ENCODE measurements at regions not wholly inside any gene's neighbourhood (a gene's known extent, or its start where the extent isn't known, plus 50 kb on each side); places are given as distances from the start of the nearest gene placed in this dataset.

DNA sequence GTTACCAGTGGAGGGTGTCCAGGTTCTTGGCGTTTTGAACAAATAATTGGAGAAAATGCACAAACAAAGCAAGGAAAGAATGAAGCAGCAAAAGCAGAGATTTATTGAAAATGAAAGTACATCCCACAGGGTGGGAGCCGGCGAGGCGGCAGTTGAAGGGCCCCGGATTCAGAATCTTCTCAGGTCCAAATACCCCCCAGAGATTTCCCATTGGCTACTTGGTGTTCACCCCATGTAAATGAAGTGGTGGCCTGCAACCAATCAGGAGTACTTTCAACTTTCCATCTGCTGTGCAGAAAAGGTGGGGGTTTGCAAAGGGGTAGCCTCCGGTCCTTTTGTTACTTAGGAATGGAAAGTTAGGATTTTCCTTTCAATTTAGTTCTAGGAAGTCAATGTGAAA is 1447.0 kb downstream of the C4orf33 start:
- no peak for FAIRE-seq
- no peak for DNase-seq (ENCODE audit: insufficient read length, low spot score)

DNA sequence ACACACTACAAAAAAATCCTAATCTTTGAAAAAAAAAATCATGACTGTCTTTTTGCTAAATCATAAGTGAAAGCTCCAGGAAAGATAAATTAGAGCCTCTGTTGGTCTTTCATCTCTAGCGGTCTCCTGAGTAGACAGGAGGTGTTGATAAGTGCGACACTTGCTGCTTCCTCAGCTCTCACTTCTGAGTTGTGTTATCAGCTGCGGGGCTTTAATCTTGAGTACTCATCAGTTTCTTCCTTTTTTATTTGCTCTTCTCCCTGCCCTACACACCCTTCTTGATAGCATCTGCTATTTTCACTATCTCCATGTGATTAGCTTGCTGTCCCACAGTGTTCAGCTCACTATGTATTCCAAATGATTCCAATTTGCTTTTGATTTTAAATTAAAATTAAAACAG is 1449.2 kb downstream of the C4orf33 start:
- DNase-seq (ENCODE audit: insufficient read length, low spot score) = no peak
- no peak for FAIRE-seq

DNA sequence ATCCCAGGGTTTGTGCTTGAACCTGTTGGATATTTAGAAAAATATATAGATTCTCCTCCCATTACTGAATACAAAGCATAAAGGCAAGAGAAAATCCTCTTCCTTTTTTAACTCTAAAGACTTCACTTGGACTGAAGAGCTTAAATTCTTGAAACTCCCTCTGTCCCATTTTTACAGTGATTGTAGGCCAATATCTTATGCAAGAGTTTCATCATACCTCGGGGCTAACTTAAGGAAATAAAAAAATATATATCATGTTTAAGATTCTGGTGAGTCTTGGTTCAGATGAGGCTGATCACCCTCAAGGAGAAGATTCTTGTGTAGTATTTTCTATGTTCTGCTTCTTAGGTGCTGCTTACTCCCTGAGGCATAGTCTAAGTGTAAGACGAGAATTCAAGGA is 1449.6 kb downstream of the C4orf33 start:
- DNase-seq (ENCODE audit: insufficient read length, low spot score) (no peak), FAIRE-seq (no peak)

DNA sequence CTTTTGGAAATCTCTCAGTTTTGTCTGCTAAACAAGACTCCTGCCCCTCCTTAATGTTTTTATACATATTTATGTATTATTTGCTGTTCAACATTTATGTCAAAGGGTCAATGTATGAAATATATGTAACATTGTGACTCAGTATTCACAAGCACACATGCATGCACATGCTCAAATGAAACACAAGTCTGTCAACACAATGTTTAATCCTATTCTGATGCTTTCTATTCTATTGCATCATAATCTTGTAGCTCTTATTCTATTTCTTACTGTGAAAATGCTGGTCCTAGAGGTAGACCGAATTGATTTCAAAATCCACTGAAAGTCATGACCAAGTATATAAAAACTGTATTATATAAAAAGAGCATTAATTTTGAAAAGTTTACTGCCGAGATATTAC is 1463.3 kb downstream of the C4orf33 start:
- FAIRE-seq = no peak
- DNase-seq (ENCODE audit: insufficient read length, low spot score) = no peak

DNA sequence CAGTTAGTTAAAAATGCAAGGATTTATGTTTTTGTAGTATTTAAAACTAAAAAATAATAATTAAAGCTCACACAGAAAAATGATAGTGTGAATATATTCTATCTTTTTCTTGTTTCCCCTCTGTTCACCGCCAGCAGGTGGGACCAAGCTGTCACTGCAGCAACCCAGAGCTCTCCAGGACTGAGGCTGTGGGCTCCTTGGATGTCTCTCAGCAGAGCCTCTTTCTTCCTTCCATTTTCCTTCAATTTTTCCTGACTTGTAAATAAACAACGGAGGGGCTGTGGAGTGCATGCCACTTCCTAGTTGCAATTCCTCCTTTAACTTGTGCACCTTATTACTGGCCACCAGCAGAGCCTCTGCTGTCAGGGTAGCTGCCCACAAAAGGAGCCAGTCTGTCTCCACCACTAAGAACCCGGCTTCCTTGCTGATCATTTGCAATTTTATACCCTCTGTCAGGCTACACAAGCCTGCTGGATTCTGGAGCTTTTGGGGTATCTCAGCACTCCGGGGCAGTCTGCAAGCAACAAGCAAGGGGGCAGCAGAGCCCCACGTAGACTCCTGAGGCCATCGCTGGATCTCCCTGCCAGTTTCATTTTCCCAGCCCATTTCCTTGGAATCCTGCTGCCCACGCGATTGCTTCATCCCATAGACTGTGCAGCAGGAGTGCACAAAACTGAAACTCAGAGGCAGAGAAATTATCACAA is 1467.4 kb downstream of the C4orf33 start:
- FAIRE-seq = no peak
- no peak for DNase-seq (ENCODE audit: insufficient read length, low spot score)

DNA sequence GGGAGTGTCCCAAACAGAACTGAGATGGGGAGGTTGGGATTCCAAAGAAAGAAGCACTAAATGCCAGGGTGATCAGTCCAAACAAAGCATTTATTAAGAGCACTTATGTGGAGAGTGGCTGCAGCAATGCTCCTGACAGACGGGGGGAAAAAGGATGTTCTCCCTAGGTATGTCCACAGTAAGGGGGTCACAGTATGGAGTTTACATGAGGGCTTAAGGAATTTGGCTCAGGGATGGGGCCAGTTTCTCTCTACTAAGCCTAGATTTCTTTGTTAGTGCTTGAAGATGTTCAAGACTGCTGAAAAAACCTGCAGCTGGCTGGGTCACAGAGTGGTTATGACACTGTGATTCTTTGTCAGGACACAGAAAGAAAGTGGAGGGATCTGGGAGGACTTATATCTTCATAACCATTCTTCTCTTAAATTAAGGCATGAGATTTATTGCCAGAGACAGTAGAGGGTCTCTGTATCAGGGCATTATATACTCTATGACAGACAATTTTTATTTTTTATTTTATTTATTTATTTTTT is 1468.0 kb downstream of the C4orf33 start:
- no peak for FAIRE-seq
- no peak for DNase-seq (ENCODE audit: insufficient read length, low spot score)

DNA sequence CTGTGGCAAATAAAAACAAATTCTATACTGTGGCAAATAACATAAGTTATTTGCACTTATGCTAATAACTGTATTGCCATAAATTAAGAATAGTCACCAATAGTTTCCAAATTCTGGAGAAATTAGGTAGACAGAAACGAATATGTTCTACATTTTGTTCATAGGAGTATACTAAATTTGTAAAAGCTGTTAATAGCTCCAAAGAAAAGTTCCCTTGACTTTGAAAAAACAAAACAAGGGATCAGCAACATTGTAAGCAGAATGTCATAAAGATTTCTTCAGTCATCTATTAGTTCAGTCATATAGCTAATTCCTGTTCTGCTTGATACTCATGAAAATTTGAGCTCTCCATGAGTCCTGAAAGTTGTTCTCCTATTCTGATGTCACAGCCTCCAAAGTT is 1472.8 kb downstream of the C4orf33 start:
- FAIRE-seq (no peak), DNase-seq (ENCODE audit: insufficient read length, low spot score) (no peak)

DNA sequence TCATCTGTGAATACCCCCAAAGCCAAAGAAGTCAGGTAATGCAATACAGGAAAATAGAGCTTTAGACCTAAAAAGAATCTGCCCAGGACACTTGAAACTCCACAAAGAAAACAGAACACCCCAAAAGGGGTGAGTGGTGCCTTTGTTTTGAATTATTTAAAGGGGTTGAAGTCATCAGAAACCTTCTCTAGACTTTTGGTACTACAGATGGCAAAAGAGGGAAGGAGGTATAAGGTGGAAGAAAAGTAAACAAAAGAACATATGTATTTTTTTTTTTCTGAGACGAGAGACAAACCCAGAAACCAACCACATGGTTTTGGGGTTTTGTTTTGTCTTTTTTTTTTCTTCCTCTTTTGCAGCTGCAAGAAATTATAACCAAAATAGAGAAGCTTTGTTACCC is 1477.8 kb downstream of the C4orf33 start:
- FAIRE-seq = no peak
- no peak for DNase-seq (ENCODE audit: insufficient read length, low spot score)

DNA sequence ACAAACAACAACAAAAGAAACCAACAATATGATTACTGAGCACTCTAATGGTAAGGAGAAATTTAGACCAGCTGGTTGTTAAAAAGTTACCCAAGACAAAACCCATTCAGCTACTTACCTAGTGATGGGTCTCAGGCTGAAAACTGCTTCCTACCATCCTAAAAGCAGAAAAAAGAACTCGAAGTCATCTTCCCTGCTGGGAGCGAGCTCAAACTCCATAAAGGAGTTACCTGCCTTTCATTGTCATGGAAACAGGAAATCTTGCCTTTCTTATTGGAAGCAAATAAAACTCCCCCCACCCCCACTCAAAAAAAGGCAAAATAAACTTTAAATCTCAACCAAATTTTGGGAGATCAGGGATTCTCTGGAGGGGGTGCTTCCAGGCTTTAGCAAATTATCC is 1478.3 kb downstream of the C4orf33 start:
- FAIRE-seq (no peak), DNase-seq (ENCODE audit: insufficient read length, low spot score) (no peak)

DNA sequence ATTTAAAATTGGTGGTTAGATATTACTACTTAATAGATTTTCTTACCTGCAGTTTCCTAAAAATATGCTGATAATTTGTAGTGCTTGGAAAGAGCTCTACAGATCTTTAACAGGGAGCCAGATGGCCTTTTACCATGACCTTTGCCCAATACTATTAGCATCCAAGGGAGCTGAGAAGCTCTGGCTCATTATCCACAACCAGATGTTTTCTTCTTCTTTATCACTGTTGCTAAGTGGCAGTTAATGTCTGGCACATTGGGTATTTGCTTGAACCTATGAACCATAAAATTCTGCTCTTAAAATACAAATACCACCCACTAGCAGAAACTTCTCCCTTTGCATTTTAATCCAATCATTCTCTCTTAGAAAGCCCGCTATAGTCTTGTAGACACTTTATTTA is 1480.3 kb downstream of the C4orf33 start:
- FAIRE-seq (no peak), DNase-seq (ENCODE audit: insufficient read length, low spot score) (no peak)

DNA sequence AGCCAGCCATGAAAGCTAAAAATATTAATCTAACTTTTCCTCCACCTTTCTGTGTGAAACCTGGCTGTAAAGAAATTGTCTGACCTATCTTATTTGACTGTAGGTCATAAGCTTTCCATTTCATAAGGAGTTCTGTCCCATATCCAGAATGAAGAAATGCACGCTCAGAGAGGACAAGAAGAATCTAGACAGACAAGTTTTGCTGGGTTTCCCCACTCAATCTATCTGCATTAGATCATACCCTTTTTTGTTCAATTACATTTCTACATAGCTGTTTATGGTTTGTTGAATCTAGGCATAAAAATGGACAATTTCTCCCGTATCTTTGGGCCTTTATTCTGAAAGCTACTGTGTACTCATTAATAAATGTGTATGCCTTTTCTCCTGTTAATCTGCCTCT is 1495.1 kb downstream of the C4orf33 start:
- FAIRE-seq (no peak), DNase-seq (ENCODE audit: insufficient read length, low spot score) (no peak)

DNA sequence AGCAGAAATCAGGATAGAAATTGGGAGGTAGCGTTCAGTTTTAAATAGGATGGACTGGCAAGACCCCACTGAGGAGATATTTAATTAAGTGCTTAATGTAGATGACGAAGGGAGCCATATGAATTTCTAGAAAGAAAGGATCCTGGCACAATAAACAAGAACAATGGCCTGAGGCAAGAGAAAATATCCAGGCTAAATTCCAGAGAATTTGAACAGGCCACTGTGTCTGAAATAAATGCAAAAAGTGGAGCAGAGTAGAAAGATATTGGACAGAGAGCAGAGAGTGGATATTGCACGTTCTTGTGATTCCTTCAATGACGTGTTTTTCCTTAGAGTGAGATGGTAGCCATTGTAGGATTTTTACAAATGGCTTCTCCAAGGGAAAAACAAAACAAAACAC is 1504.8 kb downstream of the C4orf33 start:
- no peak for DNase-seq (ENCODE audit: insufficient read length, low spot score)
- no peak for FAIRE-seq

DNA sequence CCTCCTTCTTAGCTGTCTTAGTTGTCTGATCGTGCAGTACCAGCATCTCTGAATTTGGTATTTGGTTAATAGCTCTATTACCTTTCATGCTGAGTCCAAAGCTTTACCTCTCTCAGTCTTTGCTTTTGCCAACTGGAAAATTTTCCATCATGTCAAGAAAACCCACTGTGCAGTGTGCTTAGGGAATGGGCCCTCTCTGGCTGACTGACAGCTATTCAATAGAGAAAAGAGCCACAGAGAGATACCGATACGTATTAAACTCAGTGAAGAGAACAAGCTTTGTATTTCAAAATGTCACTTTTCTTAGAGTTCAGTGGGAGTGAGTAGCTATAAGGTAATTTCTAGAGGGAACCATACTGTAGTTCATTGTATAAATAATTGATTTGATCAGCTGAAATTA is 1507.1 kb downstream of the C4orf33 start:
- FAIRE-seq = no peak
- DNase-seq (ENCODE audit: insufficient read length, low spot score) = no peak

DNA sequence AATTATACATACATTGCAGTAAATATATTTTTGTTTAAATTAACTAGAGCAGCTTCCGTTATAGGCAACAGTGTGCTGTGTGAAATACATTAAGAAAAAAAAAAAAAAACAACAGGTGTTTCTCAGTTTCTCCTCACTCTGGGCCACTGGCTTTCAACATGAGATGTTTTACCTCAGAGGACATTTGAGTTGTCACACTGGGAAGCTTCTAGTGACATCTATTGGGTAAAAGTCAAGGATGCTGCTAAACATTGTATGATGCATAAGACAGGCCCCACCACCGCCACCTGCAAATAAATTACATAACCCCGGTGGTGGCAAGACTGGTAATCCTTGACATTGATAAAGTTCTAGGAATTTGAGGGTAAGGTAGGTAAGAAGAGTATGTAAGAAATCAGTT is 1512.2 kb downstream of the C4orf33 start:
- FAIRE-seq (no peak), DNase-seq (ENCODE audit: insufficient read length, low spot score) (no peak)

DNA sequence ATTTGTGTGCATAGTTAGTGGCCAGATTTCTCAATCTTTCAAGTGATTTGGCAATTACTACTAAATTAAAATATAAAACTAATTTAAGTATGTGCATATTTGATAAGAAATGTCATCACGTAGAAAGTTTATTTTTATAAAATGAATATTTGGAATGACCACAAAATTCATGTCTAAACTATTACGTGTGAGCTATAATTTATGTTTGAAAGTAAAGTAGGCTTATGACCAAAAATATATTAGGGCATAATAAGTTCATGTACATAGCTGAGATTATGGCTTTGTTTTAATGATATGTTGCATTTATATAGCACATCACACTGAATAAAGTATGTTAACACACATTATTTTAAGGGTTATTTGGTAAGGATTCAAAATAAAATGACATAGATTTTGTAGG is 1532.6 kb downstream of the C4orf33 start:
- FAIRE-seq (no peak), DNase-seq (ENCODE audit: insufficient read length, low spot score) (no peak)

DNA sequence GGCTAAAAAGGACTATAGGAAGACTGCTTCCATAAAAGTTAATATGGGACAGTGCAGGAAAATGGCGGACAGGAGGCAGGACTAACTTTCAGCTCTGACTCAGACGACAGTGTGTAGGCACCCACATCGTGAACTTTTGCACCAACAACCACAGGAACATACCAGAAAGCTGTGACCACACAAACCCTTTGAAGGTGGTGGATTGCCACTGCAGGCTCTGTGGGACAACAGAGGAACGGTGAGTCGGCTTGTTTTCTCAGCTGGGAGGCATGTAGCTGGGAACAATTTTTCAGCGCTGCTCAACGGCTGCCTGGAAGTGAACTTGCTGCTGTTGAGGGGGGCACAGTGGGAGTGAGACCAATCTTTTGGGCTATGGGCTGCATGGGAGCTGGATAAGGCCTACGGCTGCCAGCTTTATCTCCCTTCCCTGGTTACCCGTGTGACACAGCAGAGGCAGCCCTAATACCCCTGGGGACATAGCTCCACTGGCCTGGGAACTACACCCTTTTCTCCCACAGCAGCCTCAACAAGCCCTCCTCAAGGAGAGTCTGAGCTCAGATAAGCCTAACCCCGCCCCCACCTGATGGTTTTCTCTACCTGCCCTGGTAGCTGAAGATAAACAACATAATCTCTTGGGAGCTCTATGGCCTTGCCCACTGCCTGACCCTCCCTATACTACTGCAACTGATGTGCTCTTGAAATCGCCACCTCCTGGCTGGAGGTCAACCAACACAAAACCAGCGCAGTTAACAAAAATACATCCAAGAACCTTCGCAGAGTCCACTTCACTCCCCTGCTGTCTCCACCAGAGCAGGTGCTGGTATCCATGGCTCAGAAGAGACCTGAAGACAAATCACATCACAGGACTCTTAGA is 1537.0 kb downstream of the C4orf33 start:
- FAIRE-seq (no peak), DNase-seq (ENCODE audit: insufficient read length, low spot score) (no peak)

DNA sequence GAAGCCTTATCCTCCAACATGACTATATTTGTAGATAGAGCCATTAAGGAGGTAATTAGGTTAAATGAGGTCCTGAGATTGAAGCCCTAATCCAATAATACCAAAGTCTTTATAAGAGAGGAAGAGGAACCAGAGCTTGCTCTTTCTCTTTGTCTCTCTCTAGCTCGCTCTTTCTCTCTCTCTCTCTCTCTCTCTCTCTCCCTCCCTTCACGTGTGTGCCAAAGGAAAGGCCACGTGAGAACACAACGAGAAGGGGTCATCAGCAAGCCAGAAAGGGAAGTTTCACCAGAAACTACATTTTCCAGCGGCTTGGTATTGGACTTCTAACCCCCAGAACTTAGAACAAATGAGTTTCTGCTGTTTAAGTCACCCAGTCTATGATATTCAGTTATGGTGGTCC is 1540.5 kb downstream of the C4orf33 start:
- no peak for DNase-seq (ENCODE audit: insufficient read length, low spot score)
- no peak for FAIRE-seq

DNA sequence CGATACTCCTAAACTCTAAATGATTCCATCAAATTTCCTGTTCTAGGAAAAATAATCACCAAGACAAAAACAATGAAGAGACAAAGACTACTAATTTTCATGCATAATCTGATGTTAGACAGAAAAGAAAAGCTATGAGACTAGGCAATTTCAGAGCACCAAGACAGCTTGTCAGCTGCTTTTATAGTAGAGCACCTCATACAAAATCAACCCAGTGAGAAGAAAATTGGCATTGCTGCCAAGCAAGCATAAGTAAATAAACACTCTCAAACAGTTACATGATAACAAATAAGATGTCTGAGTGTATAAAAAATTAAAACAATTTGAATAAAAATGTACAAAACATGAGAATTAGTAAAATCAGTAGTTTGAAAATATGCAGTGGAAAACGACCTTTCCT is 1544.6 kb downstream of the C4orf33 start:
- FAIRE-seq (no peak), DNase-seq (ENCODE audit: insufficient read length, low spot score) (no peak)

DNA sequence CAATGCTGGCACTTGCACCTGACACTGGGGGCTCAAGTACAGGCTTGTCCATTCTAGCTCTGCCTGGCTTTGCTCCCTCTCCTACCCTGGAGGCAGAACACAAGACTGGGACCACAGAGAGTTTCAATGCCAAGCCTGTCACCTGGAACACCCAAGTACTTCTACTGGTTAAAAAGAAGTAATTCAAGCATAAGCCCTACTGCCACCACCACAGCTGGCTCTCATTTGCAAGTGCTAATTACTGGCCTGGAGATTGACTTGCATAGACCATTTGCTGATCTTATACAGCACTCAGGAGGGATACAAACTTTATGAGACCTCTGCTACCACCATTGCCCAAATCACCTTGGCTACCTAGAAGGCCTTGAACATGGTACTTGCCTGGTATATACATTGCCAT is 1550.9 kb downstream of the C4orf33 start:
- no peak for FAIRE-seq

DNA sequence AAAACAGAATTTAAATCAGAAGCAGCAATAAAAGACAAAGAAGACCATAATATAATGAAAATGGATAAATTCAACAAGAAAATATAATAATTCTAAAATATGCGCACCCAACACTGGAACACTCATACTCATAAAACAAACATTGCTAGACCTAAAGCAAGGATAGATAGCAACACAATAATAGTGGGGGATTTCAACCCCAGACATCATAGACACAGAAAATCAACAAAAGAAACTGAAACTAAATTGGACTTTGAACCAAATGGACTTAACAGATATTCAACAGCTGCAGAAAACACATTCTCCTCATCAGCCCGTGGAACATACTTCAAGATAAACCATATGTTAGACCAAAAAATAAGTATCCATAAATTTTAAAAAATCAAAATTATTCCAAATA is 1552.6 kb downstream of the C4orf33 start:
- FAIRE-seq = no peak

More for the DNA sequence above, 1550.9 kb downstream of the C4orf33 start:
- no peak for DNase-seq (ENCODE audit: insufficient read length, low spot score)

DNA sequence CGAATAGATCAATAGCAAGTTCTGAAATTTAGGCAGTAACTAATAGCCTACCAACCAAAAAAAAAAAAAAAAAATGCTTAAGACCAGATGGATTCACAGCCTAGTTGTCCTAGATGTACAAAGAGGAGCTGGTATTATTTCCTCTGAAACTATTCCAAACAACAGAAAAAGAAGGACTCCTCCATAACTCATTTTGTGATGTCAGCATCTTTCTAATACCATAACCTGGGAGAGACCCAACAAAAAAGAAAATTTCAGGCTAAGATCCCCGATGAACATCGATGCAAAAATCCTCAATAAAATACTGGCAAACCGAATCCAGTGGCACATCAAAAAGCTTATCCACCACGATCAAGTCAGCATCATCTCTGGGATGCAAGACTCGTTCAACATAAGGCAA is 1557.9 kb downstream of the C4orf33 start:
- no peak for DNase-seq (ENCODE audit: insufficient read length, low spot score)
- FAIRE-seq = no peak

More for the DNA sequence above, 1552.6 kb downstream of the C4orf33 start:
- DNase-seq (ENCODE audit: insufficient read length, low spot score) = no peak

DNA sequence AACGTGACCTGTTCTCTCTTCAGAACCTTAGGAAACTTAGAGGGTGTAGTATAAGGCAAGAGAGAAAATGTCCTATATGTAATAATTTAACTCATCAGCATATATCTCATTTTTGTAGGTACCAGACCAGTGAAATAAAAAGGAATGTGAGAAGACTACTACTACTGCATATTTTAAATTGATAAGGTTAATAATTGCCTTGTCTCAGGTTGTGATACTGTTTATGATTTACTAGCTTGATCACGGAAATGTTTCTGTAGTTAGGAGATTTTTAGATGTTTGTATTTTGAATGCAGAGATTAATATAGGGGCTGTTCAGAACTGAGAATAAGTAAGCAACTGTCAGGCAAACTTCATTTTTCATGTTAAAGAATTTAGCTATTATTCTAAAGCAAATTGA is 1563.4 kb downstream of the C4orf33 start:
- no peak for FAIRE-seq

More for the DNA sequence above, 1563.4 kb downstream of the C4orf33 start:
- no peak for DNase-seq (ENCODE audit: insufficient read length, low spot score)
